HG02852 (cell line): ENCODE measurements at regions not wholly inside any gene's neighbourhood (a gene's known extent, or its start where the extent isn't known, plus 50 kb on each side); places are given as distances from the start of the nearest gene placed in this dataset.
"Not testable (repeated sequence)": the region's sequence is repeated elsewhere in the genome, so short reads cannot be mapped to it uniquely, and the experiment has no call there.

Experiments
- ATAC-seq: cut with Tn5 transposase; IDR thresholded peaks from one replicate; pipeline ENCODE4 v1.9.1; 2021; ENCODE audit warnings: mild to moderate bottlenecking, moderate library complexity; ENCODE audit not compliant: unreplicated experiment

DNA sequence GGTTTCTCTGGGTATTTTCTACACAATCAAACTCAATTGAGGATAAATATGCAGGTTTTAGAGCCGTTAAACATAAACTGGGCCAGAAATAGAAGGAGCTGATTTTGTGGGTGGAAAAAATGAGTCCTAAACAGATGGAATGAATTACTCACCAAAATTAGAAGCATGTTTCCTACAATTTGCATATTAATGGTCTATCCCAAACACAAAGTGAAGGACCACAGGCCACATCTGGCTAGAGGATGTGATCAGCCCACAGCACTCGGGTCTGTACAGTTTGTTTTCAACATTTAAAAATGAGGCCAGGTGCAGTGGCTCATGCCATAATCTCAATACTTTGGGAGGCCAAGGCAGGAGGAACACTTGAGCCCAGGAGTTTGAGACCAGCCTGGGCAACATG, 296.3 kb downstream of the PREX1 start:
- ATAC-seq = no peak

DNA sequence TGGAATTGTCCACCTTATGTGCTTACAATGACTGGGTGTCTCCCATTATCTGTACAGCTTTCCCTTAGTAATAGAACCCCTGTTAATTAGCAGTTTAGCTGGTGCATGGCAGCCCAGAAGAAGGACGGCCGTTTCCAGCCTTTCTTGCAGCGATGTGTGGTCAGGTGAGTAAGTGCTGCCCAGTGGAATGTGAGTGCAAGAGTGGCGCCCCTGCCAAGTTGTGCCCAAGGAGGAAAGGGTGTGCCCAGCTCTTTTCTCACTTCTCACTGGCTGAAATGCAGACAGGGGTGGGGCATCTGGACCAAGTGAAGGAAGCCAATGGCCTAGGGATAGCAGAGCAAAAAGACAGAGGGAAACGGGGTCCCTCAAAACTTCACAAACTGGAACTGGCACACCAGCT, 296.8 kb downstream of the PREX1 start:
- ATAC-seq = no peak

DNA sequence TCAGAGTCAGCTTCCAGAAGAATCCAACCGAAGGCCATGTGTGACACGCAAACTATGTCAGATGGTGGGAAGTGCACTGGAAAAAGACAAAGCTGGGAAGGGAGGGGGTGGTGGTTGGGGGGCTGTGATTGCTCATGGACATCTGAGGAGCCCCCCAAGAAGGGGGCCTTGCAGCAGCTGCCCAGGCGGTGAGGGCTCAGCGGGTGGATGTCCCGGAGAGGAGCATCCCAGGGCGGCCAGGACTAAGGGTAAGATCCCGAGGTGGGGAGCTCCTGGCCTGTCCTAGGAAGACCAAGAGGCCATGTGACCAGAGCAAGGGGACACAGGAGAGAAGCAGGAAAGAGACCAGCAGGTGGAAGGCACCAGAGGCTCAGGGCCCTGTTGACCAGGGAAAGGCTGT, 299.5 kb downstream of the PREX1 start:
- ATAC-seq = no peak

GRCh38 chr20:48527771-48528170, 300.0 kb downstream of the PREX1 start:
- no peak for ATAC-seq

DNA sequence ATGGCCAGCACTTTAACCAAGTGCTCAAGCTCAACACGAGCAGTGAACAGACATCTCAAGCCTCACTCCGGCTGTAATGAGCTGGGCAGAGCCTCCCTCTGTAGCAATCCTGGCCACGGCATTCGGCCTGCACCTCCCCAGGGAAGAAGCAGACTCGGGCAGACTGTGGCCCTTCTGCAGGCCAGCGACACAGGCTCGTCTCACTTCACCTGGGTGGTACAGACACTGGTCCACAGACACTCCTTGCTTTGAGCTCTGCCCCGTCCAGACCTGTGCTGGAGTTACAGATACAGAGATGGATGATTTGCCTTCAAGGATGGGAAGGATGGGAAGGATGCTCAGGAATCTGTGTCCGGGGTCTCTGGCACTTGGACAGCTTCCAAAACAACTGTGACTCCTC, 300.9 kb downstream of the PREX1 start:
- no peak for ATAC-seq

- no peak for ATAC-seq
These were observed 302.4 kb downstream of the PREX1 start for GRCh38 chr20:48525400-48525799.

GRCh38 chr20:48524582-48524981, 303.2 kb downstream of the PREX1 start:
- ATAC-seq = no peak

GRCh38 chr20:48523191-48523995, 304.4 kb downstream of the PREX1 start:
- no peak for ATAC-seq

DNA sequence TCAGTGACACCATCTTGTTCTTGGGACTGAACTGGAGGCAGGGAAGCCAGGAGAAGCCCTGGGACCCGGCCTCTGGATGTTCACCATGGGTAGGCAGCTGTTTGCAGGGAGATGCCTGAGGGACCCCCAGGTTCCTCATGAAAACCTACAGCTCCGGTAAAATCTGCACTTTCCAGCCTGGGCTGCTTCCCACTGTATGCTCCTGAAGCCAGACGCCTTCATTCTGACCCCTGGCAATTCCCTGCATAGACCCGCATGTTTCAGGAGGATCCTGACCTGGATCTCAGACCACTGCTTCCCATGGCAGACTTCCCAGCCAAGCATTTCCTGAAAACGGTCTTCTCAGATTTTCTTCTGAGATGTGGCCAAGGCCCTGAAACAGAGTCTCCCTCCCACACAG, 306.7 kb downstream of the PREX1 start:
- ATAC-seq = no peak

GRCh38 chr20:48516196-48516595, 311.6 kb downstream of the PREX1 start:
- not testable (repeated sequence) for ATAC-seq

DNA sequence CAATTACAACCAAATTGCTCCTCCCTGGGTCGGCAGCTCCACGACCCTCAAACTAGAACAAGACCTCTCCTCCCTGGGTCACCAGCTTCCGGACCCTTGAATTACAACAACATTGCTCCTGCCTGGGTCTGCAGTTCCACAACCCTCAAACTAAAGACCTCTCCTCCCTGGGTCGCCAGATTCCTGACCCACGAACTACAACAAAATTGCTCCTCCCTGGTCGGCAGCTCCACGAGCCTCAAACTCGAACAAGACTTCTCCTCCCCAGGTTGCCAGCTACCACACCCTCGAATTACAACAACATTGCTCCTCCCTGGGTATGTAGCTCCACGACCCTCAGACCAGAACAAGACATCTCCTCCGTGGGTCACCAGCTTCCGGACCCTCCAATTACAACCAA, 313.2 kb downstream of the PREX1 start:
- not testable (repeated sequence) for ATAC-seq

DNA sequence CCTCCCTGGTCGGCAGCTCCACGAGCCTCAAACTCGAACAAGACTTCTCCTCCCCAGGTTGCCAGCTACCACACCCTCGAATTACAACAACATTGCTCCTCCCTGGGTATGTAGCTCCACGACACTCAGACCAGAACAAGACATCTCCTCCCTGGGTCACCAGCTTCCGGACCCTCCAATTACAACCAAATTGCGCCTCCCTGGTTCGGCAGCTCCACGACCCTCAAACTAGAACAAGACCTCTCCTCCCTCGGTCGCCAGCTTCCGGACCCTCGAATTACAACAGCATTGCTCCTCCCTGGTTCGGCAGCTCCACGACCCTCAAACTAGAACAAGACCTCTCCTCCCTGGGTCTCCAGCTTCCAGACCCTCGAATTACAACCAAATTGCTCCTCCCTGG, 315.3 kb downstream of the PREX1 start:
- ATAC-seq = not testable (repeated sequence)

DNA sequence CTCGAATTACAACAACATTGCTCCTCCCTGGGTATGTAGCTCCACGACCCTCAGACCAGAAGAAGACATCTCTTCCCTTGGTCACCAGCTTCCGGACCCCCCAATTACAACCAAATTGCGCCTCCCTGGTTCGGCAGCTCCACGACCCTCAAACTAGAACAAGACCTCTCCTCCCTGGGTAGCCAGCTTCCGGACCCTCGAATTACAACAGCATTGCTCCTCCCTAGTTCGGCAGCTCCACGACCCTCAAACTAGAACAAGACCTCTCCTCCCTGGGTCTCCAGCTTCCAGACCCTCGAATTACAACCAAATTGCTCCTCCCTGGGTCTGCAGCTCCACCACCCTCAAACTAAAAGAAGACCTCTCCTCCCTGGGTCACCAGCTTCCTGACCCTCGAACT, 322.7 kb downstream of the PREX1 start:
- not testable (repeated sequence) for ATAC-seq

DNA sequence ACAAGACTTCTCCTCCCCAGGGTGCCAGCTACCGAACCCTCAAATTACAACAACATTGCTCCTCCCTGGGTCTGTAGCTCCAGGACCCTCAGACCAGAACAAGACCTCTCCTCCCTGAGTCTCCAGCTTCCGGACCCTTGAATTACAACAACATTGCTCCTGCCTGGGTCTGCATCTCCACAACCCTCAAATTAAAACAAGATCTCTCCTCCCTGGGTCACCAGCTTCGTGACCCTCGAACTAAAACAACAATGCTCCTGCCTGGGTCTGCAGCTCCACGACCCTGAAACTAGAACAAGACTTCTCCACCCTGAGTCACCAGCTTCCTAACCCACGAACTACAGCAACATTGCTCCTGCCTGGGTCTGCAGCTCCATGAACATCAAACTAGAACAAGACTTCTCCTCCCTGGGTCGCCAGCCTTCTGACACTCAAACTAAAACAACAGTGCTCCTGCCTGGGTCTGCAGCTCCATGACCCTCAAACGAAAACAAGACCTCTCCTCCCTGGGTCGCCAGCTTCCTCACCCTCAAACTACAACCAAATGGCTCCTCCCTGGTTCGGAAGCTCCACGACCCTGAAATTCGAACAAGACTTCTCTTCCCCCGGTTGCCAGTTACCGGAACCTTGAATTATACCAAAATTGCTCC, 324.5 kb downstream of the PREX1 start:
- ATAC-seq = no peak

DNA sequence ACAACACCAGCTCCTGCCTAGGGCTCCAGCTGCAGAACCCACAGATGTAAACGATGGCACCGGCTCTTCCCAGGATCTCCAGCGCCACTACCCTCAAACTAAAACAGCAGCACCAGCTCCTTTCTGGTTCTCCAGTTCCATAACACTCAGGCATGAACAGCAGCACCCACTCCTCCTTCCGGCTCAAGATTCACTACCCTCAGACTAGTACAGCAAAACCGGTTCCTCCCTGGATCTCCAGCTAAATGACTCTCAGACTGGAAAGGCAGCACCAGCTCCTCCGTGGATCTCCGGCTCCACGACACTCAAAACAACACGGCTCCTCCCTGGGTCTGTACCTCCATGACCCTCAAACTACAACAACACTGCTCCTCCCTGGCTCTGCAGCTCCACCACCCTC, 325.0 kb downstream of the PREX1 start:
- no peak for ATAC-seq

DNA sequence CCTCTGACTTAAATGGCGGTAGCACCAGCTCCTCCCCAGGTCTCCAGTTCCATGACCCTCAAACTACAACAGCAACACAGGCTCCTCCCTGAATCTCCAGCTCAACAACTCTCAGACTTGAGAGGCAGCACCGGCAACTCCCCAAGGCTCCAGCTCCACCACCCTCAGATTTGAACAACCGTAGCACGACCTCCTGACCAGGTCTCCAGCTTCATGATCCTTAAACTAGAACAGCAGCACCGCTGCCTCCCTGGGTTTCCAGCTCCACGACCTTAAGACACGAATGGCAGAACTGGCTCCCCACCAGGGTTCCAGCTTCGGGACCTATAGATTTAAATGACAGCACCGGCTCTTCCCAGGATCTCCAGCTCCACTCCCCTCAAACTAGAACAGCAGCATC, 325.8 kb downstream of the PREX1 start:
- no peak for ATAC-seq

GRCh38 chr20:48500900-48501299, 326.9 kb downstream of the PREX1 start:
- ATAC-seq = not testable (repeated sequence)

DNA sequence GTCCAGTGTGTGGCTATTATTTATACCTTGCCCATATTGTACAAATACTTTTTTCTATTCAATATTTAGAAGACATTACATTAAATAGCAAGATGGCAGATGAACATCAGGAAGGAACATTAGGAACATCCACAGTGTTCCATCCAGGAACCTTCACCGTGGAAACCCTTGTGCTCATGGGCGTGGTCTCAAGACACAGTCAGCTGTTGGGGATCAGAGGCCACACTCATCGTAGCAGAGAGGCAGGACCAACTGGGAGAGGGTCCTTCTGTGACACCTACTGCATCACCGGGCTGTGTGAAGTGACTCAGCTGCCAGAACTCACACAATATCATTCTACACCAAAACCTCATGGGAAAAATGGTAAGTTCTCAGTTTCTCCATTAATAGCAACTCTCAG, 328.9 kb downstream of the PREX1 start:
- not testable (repeated sequence) for ATAC-seq

DNA sequence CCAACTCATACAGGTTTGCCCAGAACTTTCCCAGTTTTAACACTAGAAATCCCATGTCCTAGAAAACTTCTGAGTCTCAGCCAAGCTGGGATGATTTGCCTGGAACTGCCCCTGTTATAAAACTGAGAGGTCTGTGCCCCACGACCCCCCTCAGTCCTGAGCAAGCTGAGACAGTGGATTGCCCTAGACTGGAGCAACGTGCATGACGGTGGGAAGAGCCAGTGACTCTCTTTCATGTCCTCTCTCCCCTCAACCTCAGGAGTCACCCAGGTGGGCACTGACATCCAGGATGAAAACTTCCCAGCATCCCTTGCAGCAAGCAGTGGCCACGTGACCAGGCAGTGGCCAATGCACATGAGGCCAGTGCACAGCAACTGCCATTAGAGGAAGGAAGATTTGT, 329.7 kb downstream of the PREX1 start:
- not testable (repeated sequence) for ATAC-seq

- no peak for ATAC-seq
These were observed 333.8 kb downstream of the PREX1 start for GRCh38 chr20:48493966-48494365.

DNA sequence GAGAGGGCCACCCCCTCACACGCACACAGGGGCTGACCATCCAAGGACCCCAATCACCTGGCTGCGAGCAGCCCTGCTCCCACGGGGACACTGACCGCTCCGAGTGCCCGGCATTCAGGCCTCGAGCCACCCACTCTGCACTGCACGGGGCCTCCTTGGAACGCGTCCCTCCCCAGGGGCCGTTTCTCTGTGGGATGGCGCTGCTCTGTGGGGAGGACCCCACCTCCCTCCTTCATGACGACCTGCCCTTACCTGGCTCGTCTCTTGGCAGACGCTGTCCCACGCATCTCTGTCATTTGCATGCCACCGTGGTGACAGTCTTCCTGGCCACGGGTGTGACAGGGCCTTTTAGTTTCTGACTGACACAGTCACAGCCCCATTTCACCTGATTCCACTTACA, 334.5 kb downstream of the PREX1 start:
- ATAC-seq = not testable (repeated sequence)

- no peak for ATAC-seq
These were observed 335.1 kb downstream of the PREX1 start for GRCh38 chr20:48492715-48493070.
